ENCODE measurements at regions not wholly inside any gene's neighbourhood (a gene's known extent, or its start where the extent isn't known, plus 50 kb on each side); places are given as distances from the start of the nearest gene placed in this dataset.

DNA sequence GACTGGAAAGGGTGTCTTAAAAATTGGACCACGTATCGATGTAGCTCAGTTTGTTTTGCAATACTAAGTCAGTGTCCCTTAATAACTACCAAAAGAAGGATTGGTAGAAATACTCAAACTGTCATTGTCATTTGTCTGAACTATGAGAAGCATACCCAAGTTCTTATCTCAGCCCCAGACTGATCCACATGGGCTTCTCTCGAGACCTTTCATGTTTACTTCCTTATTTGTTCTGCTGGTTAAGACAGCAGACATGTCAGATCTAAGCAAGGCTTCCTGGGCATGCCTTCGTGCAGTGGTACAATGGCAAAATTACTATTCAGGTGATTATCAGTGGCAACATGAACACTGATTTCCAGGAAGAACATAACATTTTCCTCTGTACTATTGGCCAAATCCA, 211.1 kb upstream of the PHACTR1 start:
- no peak overlapping the region for H3K27ac Mint-ChIP-seq (ENCODE audit: unreplicated experiment)
- TF ChIP-seq, protein P1, sequence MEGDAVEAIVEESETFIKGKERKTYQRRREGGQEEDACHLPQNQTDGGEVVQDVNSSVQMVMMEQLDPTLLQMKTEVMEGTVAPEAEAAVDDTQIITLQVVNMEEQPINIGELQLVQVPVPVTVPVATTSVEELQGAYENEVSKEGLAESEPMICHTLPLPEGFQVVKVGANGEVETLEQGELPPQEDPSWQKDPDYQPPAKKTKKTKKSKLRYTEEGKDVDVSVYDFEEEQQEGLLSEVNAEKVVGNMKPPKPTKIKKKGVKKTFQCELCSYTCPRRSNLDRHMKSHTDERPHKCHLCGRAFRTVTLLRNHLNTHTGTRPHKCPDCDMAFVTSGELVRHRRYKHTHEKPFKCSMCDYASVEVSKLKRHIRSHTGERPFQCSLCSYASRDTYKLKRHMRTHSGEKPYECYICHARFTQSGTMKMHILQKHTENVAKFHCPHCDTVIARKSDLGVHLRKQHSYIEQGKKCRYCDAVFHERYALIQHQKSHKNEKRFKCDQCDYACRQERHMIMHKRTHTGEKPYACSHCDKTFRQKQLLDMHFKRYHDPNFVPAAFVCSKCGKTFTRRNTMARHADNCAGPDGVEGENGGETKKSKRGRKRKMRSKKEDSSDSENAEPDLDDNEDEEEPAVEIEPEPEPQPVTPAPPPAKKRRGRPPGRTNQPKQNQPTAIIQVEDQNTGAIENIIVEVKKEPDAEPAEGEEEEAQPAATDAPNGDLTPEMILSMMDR (IDR thresholded peaks at IDR 0.05; ENCODE audit: unreplicated experiment): no peak
- no peak overlapping the region for H3K4me3 Mint-ChIP-seq (ENCODE audit: low read depth, unreplicated experiment)
- CTCF ChIA-PET: interaction anchor here (1.5 kb wide), 1 partner anchor 213 kb away, joined by 5 read pairs; no protein-coding TSS in a partner anchor
- BruUV-seq (replicated peaks): no TSS peak
- H3K36me3 Mint-ChIP-seq (ENCODE audit: insufficient read depth, unreplicated experiment): no peaks in the 10 kb centered on the region
- intact Hi-C loops (cut with micrococcal nuclease; ENCODE audit: unreplicated experiment): no loop called here
- DNase-seq: no peak
- no peaks in the 10 kb centered on the region for H3K4me1 Mint-ChIP-seq (ENCODE audit: low read depth, unreplicated experiment)
- no peaks in the 10 kb centered on the region for H3K27me3 Mint-ChIP-seq (ENCODE audit: unreplicated experiment)
- no peaks in the 10 kb centered on the region for H3K9me3 Mint-ChIP-seq (ENCODE audit: low read depth, unreplicated experiment)

DNA sequence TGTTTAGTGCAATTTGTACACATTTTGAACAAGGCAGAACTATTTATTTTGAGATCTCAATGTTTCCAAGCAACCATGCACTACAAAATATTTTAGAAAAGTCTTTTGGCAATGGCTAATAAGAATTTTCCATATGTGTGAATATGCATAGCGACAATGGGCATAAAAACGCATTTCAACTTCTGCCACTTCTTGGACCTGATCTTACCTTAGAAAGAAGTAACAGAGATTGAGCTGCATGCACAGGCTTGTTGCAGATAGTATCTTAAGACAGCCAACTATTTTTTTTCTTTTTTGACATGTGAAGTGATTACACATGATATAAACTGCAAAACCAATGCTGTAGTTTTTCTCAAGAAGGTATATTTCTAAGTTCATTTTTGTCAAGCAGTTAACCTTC, 210.4 kb upstream of the PHACTR1 start:
- intact Hi-C loops (cut with micrococcal nuclease; ENCODE audit: unreplicated experiment): no loop called here
- no peak for DNase-seq
- Mint-ChIP-seq H3K9me3 (ENCODE audit: low read depth, unreplicated experiment) (no peaks in the 10 kb centered on the region), H3K27ac (ENCODE audit: unreplicated experiment) (no peak overlapping the region), H3K36me3 (ENCODE audit: insufficient read depth, unreplicated experiment) (no peaks in the 10 kb centered on the region), H3K27me3 (ENCODE audit: unreplicated experiment) (no peaks in the 10 kb centered on the region), H3K4me1 (ENCODE audit: low read depth, unreplicated experiment) (no peaks in the 10 kb centered on the region), H3K4me3 (ENCODE audit: low read depth, unreplicated experiment) (no peak overlapping the region)
- CTCF ChIA-PET: no interaction called here
- no TSS peak for BruUV-seq (replicated peaks)
- TF ChIP-seq, protein P1 (IDR thresholded peaks at IDR 0.05; ENCODE audit: unreplicated experiment): no peak

DNA sequence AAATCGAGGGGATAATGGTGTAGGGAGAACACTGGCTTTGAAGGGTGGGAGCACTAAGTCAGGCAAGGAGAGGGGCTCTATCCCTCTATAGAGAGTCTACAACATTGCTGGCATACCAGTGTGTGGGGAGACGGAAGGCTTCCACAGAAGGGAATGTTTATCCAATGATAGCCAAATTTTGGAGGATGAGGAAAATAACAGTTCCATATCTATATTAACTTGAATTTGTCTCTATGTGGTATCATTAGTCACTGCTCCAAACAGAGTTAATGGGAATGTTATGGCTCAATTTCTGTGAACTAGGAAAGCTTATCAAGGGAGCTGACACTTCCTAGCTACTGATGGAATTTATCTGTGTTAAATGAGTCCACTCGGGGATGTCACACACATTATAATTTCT, 208.9 kb upstream of the PHACTR1 start:
- H3K4me1 Mint-ChIP-seq (ENCODE audit: low read depth, unreplicated experiment): no peaks in the 10 kb centered on the region
- no peak overlapping the region for H3K27ac Mint-ChIP-seq (ENCODE audit: unreplicated experiment)
- TF ChIP-seq, protein P1 (IDR thresholded peaks at IDR 0.05; ENCODE audit: unreplicated experiment): no peak
- H3K4me3 Mint-ChIP-seq (ENCODE audit: low read depth, unreplicated experiment): no peak overlapping the region
- no peaks in the 10 kb centered on the region for H3K27me3 Mint-ChIP-seq (ENCODE audit: unreplicated experiment)
- intact Hi-C loops (cut with micrococcal nuclease; ENCODE audit: unreplicated experiment): no loop called here
- no peaks in the 10 kb centered on the region for H3K9me3 Mint-ChIP-seq (ENCODE audit: low read depth, unreplicated experiment)
- CTCF ChIA-PET: no interaction called here
- H3K36me3 Mint-ChIP-seq (ENCODE audit: insufficient read depth, unreplicated experiment): no peaks in the 10 kb centered on the region
- no TSS peak for BruUV-seq (replicated peaks)
- no peak for DNase-seq

DNA sequence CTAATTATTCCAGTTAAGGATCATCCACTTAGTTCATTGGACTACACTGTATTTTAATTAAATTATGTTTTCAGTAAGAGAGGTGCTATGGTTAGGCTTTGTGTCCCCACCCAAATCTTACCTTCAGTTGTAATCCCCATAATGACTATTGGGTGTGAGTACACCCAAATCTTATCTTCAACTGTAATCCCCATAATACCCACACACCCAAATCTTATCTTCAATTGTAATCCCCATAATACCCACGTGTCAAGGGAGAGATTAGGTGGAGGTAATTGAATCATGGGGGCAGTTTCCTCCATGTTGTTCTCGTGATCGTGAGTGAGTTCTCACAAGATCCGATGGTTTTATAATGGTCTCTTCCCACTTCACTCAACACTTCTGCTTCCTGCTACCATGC, 208.0 kb upstream of the PHACTR1 start:
- H3K36me3 Mint-ChIP-seq (ENCODE audit: insufficient read depth, unreplicated experiment): no peaks in the 10 kb centered on the region
- no peak overlapping the region for H3K4me3 Mint-ChIP-seq (ENCODE audit: low read depth, unreplicated experiment)
- no peak for DNase-seq
- no peaks in the 10 kb centered on the region for H3K4me1 Mint-ChIP-seq (ENCODE audit: low read depth, unreplicated experiment)
- no peaks in the 10 kb centered on the region for H3K9me3 Mint-ChIP-seq (ENCODE audit: low read depth, unreplicated experiment)
- no peak overlapping the region for H3K27ac Mint-ChIP-seq (ENCODE audit: unreplicated experiment)
- intact Hi-C loops (cut with micrococcal nuclease; ENCODE audit: unreplicated experiment): no loop called here
- no peaks in the 10 kb centered on the region for H3K27me3 Mint-ChIP-seq (ENCODE audit: unreplicated experiment)
- no TSS peak for BruUV-seq (replicated peaks)
- CTCF ChIA-PET: no interaction called here
- TF ChIP-seq, protein P1 (IDR thresholded peaks at IDR 0.05; ENCODE audit: unreplicated experiment): no peak

DNA sequence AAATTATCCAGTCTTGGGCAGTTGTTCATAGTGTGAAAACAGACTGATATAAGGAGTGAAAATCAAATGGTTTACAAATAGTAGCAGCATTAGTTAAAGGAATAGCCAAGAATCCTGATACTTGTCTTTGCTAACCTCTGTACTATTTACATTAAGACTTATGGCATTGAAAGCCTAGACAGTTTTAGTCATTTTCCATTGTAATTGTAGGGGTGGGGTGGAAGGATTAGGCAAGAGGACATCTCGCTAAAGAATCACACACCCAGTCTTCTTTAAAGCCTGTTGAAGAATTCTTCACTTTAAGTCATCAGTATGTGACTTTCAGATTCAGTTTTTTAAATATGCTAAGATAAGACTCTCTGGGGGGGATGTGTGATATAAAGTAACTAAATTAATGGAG, 207.5 kb upstream of the PHACTR1 start:
- H3K4me1 Mint-ChIP-seq (ENCODE audit: low read depth, unreplicated experiment): no peaks in the 10 kb centered on the region
- DNase-seq: no peak
- H3K36me3 Mint-ChIP-seq (ENCODE audit: insufficient read depth, unreplicated experiment): no peaks in the 10 kb centered on the region
- TF ChIP-seq, protein P1 (IDR thresholded peaks at IDR 0.05; ENCODE audit: unreplicated experiment): no peak
- no peak overlapping the region for H3K27ac Mint-ChIP-seq (ENCODE audit: unreplicated experiment)
- no peaks in the 10 kb centered on the region for H3K9me3 Mint-ChIP-seq (ENCODE audit: low read depth, unreplicated experiment)
- intact Hi-C loops (cut with micrococcal nuclease; ENCODE audit: unreplicated experiment): no loop called here
- BruUV-seq (replicated peaks): no TSS peak
- H3K27me3 Mint-ChIP-seq (ENCODE audit: unreplicated experiment): no peaks in the 10 kb centered on the region
- CTCF ChIA-PET: no interaction called here
- H3K4me3 Mint-ChIP-seq (ENCODE audit: low read depth, unreplicated experiment): no peak overlapping the region

All from Calu3 (cell line).